NCI-H748 (cell line): ENCODE measurements at regions not wholly inside any gene's neighbourhood (a gene's known extent, or its start where the extent isn't known, plus 50 kb on each side); places are given as distances from the start of the nearest gene placed in this dataset.
"Not testable (repeated sequence)": the region's sequence is repeated elsewhere in the genome, so short reads cannot be mapped to it uniquely, and the experiment has no call there.

Experiments used
- DNase-seq: peaks from one replicate; lab custom pipeline; 2025; ENCODE audit not compliant: unreplicated experiment; lab: John Stamatoyannopoulos, UW

GRCh38 chr18:56489893-56490292 is 148.5 kb downstream of the TXNL1 start:
- no peak for DNase-seq

DNA sequence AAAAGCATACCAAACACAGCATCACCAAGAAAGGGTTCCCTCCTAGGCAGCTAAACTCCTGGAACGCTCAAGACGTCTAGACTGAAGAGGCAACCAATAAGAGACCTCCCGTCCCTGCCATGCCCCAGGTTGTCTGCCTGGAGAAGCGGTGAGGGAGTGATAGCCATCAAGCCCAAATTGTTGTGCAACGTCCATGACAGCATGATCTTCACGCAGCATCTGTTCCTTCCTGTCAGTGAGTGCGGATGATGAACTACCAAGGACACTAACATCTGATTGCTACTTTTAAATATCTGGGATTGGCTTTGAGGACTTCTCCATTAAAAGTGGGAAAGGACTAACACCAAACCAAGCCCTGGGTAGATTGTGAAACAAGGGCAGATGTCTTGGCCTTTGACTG is 149.7 kb downstream of the TXNL1 start:
- no peak for DNase-seq

DNA sequence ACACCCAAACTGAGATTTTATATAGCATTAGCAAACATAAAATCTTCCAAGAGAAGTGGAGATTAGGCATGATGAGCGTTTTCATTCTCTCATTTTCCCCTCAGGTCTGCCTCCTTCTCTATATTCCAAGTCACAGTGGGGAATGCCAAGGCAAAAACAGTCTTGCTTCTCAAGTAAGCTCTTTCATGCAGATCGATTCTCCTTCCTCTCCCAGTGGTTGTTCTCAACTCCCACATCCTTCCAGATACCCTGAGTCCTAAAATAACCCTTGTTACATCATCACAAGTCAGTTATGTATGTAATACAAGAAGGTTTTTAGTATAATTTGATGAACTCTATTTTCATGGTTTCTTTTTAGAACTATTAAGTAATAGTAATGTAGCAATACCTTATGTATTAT is 150.6 kb downstream of the TXNL1 start:
- no peak for DNase-seq

DNA sequence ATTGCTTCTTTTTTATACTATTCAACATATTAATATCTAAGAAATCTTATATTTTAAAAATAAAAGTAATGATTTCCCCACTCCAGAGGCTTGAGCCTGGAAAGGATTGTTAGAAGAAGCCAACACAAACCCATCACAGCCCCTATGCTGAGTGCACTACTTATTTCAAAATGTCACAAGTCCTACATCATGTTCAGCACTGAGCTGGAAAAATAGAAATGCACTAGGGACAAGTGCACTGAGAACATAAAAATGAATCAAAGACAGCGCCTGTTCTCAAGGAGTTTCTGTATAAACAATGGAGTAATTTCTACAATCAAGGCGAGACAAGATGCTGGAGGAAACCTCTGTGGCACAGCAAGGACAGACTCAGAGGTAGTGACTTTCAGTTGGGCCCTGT is 155.0 kb downstream of the TXNL1 start:
- no peak for DNase-seq

DNA sequence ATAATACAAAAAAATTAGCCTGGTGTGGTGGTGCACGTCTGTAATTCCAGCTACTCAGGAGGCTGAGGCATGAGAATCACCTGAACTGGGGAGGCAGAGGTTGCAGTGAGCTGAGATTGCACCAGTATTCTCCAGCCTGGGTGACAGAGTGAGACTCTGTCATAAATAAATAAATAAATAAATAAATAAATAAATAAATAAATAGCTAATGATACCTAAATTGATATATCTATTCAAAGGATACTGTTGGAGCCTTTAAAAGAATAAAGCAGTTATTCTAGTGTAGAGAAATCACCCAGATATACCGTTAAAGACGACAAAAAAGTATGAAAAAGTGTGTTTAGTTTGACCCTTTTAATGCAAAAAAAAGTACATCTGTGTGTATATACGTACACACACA is 155.6 kb downstream of the TXNL1 start:
- not testable (repeated sequence) for DNase-seq

GRCh38 chr18:56481751-56482150 is 156.6 kb downstream of the TXNL1 start:
- no peak for DNase-seq

DNA sequence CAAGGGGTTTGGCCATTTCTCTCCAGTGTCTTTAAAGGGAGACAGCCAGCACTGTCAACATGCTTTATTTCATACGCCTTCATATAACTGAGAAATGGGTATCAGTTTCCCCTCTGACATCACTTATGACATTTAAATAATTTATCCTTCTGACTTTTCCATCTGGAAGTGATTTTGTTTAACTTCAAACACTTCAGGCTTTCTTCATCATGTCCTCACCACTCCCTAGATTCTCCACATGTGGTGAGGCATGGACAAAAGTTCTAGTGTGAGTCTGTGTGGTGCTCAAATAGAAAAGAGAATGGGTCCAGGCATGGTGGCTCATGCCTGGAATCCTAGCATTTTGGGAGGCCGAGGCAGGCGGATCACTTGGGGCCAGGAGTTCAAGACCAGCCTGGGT is 158.6 kb downstream of the TXNL1 start:
- no peak for DNase-seq

GRCh38 chr18:56475250-56475649 is 163.1 kb downstream of the TXNL1 start:
- DNase-seq = no peak

DNA sequence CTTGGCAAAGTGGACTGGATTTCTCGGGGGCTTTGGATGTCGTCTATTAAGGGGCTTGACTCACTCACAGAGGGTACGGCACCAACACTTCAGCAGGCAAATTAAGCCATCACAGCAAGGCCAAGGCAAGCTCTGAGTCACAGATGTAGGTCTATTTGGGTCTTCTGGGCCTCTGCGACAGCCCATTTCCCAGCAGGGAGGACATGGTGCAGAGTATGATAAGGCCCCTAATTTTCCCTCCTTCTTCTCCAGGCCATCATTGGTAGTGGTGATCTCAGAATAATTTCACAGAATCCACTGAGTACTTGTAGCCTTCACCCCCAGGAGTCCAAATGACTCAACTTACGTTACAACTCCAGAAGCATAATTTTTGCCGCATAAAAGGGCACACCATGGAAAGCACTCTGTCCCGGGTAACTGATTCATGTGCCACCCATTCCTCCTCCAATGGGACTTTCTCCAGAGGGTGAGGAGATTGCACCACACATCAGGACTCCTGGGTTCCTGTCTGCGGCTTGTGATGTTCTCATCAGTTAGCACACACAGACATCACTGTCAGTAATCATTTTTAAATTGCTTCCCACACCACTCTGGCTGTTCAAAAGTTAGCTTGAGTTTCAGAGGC is 164.9 kb downstream of the TXNL1 start:
- DNase-seq = no peak

- no peak for DNase-seq
Measured at GRCh38 chr18:56470406-56471351, 167.7 kb downstream of the TXNL1 start.

- no peak for DNase-seq
Measured at GRCh38 chr18:56469582-56469981, 168.8 kb downstream of the TXNL1 start.

DNA sequence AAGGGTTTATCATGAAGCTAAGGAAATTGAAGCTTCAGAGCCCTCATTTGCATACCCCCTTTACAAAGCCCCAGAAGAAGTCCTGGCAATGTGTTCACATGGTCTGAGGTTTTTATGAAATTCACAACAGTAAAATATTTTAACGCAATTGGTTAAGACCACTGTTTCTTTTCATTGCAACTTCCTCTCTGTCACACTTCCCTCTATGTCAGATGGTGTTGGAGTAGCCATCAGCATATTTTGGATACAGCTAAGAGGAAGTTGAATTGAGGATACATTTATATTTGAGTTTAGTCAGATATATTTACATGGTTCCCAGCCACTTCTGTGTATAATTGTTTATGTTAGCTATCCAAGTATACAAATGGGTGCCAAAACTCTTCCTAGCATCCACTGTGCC is 170.0 kb downstream of the TXNL1 start:
- DNase-seq = no peak

- DNase-seq = no peak
Measured at GRCh38 chr18:56462276-56462675, 176.1 kb downstream of the TXNL1 start.

DNA sequence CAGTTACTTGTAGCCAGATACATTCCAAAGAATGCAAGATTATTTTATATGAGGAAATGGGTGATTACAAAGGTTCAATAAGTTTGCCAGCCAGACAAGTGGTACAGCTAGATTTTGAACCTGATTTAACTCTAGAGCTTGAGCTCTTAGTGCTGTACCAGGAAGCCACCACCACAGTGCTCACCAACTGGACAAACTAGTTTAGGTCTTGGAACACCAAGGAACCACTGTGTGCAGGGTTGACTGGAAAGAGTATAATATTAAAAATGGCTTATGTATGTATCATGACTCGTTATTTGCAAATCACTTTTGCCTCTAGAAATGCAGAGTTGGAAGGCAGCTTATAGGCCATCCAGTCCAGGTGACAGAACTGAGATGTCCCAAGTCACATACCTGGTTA is 177.2 kb downstream of the TXNL1 start:
- no peak for DNase-seq

DNA sequence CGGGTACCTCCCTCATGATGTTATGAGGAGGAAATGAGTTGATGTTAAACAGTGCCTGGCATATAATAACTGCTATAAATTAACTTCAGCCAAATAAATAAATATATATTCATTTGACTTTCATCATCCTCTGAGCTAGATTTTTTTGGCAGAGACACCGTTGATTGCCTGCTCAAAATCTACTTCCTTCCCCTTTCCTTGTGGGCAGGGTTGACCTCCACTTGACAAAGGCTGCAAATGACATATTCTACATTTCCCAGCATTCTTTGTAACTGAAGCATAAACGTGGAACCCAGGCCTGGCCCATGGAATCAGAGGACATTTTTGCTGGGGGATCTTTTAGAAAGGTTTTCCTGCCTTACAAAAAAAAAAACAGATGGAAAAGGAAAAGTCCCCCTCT is 177.8 kb downstream of the TXNL1 start:
- DNase-seq = no peak

DNA sequence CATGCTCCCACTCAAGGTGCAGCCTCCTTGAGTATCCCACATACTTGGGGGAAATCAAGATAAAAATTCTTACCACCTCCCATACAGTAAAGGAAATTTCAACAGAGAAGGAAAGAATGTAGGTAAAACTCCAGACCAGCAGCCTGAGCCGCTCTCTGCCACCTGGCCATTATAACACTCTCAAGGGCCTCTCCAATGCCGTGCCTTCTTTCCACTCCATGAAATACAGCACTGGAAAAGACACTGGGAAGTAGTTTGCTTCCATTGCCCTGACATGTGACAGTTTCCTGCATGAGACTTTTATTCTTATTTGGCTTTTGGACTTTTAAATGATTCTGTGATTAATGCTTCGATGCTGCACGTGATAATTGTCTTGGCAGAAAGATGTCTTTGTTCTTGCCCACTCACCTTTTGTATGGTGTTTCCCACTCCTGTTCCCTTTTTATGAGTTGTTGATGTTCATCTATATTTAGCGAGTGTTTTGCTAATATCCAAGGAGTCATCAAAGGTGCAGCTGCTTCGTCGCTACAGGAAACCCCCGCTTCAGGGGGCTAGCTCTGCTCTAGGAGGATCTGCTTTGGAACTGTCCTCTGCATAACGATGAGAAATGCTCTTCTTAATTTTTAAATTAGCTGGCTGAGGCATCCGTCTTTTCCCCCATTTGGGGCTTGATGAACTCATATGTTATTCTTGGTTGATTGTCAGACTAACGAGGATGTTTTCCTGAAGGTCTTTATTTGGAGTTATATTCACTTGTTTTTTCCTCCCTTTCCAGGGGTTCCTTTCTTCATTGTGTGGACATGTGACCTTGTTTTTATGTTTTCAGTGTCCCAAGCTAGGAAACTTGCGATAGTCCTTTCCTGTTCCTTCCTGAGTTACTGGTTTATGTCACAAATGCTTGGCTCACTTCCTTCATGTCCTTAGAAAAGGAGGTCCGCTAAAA is 179.4 kb downstream of the TXNL1 start:
- DNase-seq = peak; percentile 83

- no peak for DNase-seq
Measured at GRCh38 chr18:56455874-56456273, 182.5 kb downstream of the TXNL1 start.

- DNase-seq = no peak
Measured at GRCh38 chr18:56455141-56455540, 183.3 kb downstream of the TXNL1 start.

DNA sequence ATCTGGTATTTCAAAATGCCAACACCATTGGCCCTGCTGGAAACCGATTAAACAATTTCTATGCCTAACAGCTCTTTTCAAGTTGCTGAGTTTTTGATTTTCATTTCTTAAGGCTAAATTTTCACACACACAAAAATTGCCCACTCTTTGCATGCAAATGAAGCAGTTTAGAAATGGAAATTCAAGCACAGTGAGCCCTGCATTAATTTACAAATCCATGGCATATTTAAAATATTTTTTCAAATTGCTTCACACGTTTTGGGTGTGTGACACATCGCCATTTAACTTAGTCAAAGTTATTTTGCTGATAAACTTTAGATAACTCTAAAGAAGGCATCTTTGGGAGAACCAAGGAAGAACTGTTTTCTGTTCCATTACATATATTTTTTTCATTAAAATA is 184.8 kb downstream of the TXNL1 start:
- no peak for DNase-seq

DNA sequence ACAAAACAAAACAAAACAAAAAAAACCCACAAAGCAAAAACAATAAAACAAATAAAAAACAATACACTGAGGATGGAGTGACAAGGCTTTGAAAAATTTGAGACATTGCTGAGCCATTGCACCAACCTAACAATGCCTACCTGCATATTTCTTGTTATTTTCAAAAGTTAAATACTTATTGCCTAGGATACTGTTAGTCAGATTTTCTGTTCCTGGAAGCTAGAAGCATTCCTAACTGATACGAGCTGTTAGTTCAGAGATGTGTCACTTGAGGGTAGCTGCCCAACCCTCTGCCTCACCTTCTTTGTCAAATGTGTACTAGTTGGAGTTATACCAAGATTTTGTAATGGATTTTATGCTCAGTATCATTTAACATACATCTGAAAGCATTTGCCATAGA is 187.2 kb downstream of the TXNL1 start:
- no peak for DNase-seq

DNA sequence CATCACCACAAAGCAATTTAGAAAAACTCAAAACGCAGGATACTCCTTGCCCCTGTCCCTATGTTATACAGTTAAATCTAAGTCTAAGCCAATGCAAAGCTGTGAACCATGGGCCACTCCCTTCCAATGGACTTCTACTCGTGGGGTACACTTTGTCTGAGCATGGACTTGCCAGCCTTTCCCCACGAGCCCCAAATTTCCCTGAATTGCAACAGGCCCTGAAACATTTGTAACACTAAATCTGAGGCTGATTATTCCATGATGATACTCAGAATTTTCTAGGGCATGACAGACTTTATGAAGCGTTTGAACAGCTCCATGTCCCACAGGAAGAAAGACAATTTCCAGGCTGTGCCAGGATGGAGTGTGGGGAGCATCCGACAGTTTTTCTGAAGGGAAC is 189.6 kb downstream of the TXNL1 start:
- DNase-seq = no peak
